ENCODE measurements at regions not wholly inside any gene's neighbourhood (a gene's known extent, or its start where the extent isn't known, plus 50 kb on each side); places are given as distances from the start of the nearest gene placed in this dataset.

GRCh38 chr9:11023201-11023600 is 410.4 kb upstream of the PTPRD start:
- no peak for DNase-seq (ENCODE audit: low read depth, low spot score)
- CTCF ChIA-PET = no interaction called here
- H3K4me3 ChIP-seq (ENCODE audit: low read depth, low read length) = no peak overlapping the region
- TF ChIP-seq CTCF (IDR thresholded peaks at IDR 0.05; ENCODE audit: insufficient read depth, low read length, missing control alignments) = no peak
- POLR2A ChIA-PET = no interaction called here

GRCh38 chr9:11025775-11026174 is 413.0 kb upstream of the PTPRD start:
- no peak overlapping the region for H3K4me3 ChIP-seq (ENCODE audit: low read depth, low read length)
- CTCF ChIA-PET = no interaction called here
- no peak for DNase-seq (ENCODE audit: low read depth, low spot score)
- TF ChIP-seq CTCF (IDR thresholded peaks at IDR 0.05; ENCODE audit: insufficient read depth, low read length, missing control alignments) = no peak
- POLR2A ChIA-PET = no interaction called here

GRCh38 chr9:11038366-11038765 is 425.6 kb upstream of the PTPRD start:
- CTCF ChIA-PET = no interaction called here

DNA sequence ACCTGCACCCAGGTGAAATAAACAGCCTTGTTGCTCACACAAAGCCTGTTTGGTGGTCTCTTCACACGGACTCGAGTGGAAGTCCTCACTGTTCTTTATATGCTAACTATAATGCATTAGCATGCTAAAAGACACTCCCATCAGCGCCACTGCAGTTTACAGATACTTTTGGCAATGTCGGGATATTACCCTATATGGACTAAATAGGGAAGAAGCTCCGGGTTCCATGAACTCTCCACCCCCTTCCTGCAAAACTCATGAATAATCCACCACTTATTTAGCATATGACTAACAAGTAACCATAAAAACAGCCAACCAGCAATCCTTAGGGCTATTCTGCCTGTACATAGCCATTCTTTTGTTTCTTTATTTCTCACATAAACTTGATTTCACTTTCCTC is 426.2 kb upstream of the PTPRD start:
- ChIA-PET POLR2A (no interaction called here), CTCF (no interaction called here)
- TF ChIP-seq CTCF (IDR thresholded peaks at IDR 0.05; ENCODE audit: insufficient read depth, low read length, missing control alignments) = no peak
- no peak overlapping the region for H3K4me3 ChIP-seq (ENCODE audit: low read depth, low read length)
- no peak for DNase-seq (ENCODE audit: low read depth, low spot score)

More at GRCh38 chr9:11038366-11038765, 425.6 kb upstream of the PTPRD start:
- no peak overlapping the region for H3K4me3 ChIP-seq (ENCODE audit: low read depth, low read length)
- TF ChIP-seq CTCF (IDR thresholded peaks at IDR 0.05; ENCODE audit: insufficient read depth, low read length, missing control alignments) = no peak
- POLR2A ChIA-PET = no interaction called here
- DNase-seq (ENCODE audit: low read depth, low spot score) = no peak

- CTCF ChIA-PET = no interaction called here
- no peak overlapping the region for H3K4me3 ChIP-seq (ENCODE audit: low read depth, low read length)
Measured at GRCh38 chr9:11045589-11045988, 432.8 kb upstream of the PTPRD start.

GRCh38 chr9:11063263-11063662 is 450.5 kb upstream of the PTPRD start:
- no peak overlapping the region for H3K4me3 ChIP-seq (ENCODE audit: low read depth, low read length)
- CTCF ChIA-PET = no interaction called here
- POLR2A ChIA-PET = no interaction called here
- DNase-seq (ENCODE audit: low read depth, low spot score) = no peak
- TF ChIP-seq CTCF (IDR thresholded peaks at IDR 0.05; ENCODE audit: insufficient read depth, low read length, missing control alignments) = no peak

More at GRCh38 chr9:11045589-11045988, 432.8 kb upstream of the PTPRD start:
- POLR2A ChIA-PET = no interaction called here
- no peak for DNase-seq (ENCODE audit: low read depth, low spot score)
- no peak for TF ChIP-seq CTCF (IDR thresholded peaks at IDR 0.05; ENCODE audit: insufficient read depth, low read length, missing control alignments)

Data from AG04449 (cell line).